ENCODE measurements at regions not wholly inside any gene's neighbourhood (a gene's known extent, or its start where the extent isn't known, plus 50 kb on each side); places are given as distances from the start of the nearest gene placed in this dataset.

- no peak for DNase-seq
- H3K4me3 ChIP-seq: no peak overlapping the region
- no peaks in the 10 kb centered on the region for H3K36me3 ChIP-seq
- TF ChIP-seq POLR2A (IDR thresholded peaks at IDR 0.05): no peak
- TF ChIP-seq, protein P1, sequence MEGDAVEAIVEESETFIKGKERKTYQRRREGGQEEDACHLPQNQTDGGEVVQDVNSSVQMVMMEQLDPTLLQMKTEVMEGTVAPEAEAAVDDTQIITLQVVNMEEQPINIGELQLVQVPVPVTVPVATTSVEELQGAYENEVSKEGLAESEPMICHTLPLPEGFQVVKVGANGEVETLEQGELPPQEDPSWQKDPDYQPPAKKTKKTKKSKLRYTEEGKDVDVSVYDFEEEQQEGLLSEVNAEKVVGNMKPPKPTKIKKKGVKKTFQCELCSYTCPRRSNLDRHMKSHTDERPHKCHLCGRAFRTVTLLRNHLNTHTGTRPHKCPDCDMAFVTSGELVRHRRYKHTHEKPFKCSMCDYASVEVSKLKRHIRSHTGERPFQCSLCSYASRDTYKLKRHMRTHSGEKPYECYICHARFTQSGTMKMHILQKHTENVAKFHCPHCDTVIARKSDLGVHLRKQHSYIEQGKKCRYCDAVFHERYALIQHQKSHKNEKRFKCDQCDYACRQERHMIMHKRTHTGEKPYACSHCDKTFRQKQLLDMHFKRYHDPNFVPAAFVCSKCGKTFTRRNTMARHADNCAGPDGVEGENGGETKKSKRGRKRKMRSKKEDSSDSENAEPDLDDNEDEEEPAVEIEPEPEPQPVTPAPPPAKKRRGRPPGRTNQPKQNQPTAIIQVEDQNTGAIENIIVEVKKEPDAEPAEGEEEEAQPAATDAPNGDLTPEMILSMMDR (IDR thresholded peaks at IDR 0.05): no peak
- H3K27me3 ChIP-seq: no peaks in the 10 kb centered on the region
- no peaks in the 10 kb centered on the region for H3K4me1 ChIP-seq
- no peak overlapping the region for H3K27ac ChIP-seq
- H3K9me3 ChIP-seq: no peaks in the 10 kb centered on the region
These were observed 162.5 kb upstream of the CELF2 start for GRCh38 chr10:10855151-10855581.

DNA sequence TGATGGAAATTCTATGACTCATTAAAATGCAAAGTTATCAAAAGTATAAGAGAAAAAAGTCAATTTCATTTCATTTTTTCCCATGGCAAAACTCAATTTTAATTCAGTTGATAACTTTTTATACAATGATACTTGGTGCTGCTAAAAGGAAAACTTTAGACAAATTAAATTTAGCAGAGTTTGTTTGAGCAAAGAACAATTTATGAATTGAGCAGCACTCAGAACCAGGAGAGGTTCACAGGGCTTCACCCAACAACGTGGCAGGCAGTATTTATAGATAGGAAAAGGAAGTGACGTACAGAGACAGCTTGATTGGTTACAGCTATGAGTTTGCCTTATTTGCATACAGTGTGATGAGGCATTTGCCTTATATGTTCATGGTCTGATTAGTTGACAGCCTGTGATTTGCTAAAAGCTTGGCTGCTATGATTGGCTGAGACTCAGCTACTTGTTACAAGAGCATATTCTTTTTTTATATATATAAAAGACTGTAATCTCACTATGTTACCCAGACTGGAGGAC, 157.2 kb upstream of the CELF2 start:
- H3K27ac ChIP-seq: no peak overlapping the region
- H3K27me3 ChIP-seq: no peaks in the 10 kb centered on the region
- TF ChIP-seq, protein P1 (IDR thresholded peaks at IDR 0.05): no peak
- no peak for TF ChIP-seq POLR2A (IDR thresholded peaks at IDR 0.05)
- DNase-seq: no peak
- no peaks in the 10 kb centered on the region for H3K36me3 ChIP-seq
- H3K4me3 ChIP-seq: no peak overlapping the region
- H3K9me3 ChIP-seq: no peaks in the 10 kb centered on the region
- H3K4me1 ChIP-seq: no peaks in the 10 kb centered on the region

DNA sequence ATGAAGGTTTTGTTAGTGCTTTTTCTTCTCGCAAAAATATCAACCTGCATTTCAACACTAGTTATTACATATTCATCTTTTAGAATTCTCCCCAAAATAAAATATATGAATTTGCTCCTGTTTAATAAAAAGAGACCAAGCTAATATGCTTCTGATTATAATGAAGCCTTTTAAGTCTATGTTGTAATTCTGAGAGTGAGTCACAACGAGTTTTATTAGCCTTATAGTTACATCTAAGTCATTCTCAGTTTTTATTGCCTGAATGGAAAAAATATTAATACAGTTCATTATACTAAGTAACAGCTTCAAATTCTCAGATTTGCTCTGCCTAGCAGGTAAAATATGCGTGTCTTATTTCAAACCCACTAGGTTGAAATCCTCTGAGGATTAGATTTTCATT, 152.4 kb upstream of the CELF2 start:
- Histone ChIP-seq H3K4me1 (no peaks in the 10 kb centered on the region), H3K4me3 (no peak overlapping the region), H3K27me3 (no peaks in the 10 kb centered on the region), H3K9me3 (no peaks in the 10 kb centered on the region), H3K36me3 (no peaks in the 10 kb centered on the region), H3K27ac (no peak overlapping the region)
- TF ChIP-seq, protein P1 (IDR thresholded peaks at IDR 0.05): no peak
- no peak for TF ChIP-seq POLR2A (IDR thresholded peaks at IDR 0.05)
- no peak for DNase-seq

DNA sequence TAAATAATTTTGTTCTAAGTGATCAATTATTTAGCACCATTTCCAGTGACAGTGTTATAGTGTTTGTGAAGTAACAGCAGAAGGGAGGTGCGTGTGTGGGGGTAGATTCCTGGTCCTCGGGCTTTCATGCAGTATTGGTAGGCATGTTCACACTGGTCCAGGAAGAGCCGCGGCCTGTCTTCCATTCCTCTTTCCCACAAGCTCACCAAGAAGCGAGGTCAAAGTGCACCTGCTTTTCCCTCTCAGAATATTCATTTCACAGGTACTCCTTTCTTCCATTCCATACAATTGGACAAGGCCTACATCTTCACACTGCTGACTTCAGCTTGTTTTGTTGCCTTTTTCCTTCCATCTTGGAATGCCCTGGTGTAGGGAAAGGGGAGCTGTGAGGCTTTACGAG, 151.8 kb upstream of the CELF2 start:
- Histone ChIP-seq H3K36me3 (no peaks in the 10 kb centered on the region), H3K27me3 (no peaks in the 10 kb centered on the region), H3K9me3 (no peaks in the 10 kb centered on the region), H3K27ac (no peak overlapping the region), H3K4me1 (no peaks in the 10 kb centered on the region), H3K4me3 (no peak overlapping the region)
- TF ChIP-seq POLR2A (IDR thresholded peaks at IDR 0.05): no peak
- TF ChIP-seq, protein P1 (IDR thresholded peaks at IDR 0.05): no peak
- DNase-seq: no peak

DNA sequence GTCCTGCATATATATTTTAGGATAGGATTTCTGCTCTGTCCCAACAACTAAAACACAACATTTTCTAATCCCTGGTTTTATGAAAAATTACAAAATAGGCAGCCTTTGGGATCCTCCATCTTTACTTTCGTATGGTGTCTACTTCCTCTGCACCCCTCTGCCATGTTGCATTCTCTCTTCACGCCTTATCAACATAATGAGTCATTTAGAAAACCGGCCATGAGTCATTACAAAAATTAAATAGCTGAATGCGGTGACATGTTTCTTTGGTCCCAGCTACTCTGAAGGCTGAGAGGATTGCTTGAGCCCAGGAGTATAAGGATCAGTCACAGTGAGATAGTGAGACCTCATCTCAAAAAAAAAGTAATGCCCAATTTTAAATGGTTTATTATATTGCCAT, 148.1 kb upstream of the CELF2 start:
- Histone ChIP-seq H3K4me3 (no peak overlapping the region), H3K27me3 (no peaks in the 10 kb centered on the region), H3K4me1 (peaks cover 0 to 4% (median 0%) of the 10 kb centered on the region in 4 donors), H3K27ac (no peak overlapping the region), H3K9me3 (no peaks in the 10 kb centered on the region), H3K36me3 (no peaks in the 10 kb centered on the region)
- DNase-seq: no peak
- TF ChIP-seq POLR2A (IDR thresholded peaks at IDR 0.05): no peak
- TF ChIP-seq, protein P1 (IDR thresholded peaks at IDR 0.05): no peak
